HG03066 (cell line): ENCODE measurements at regions not wholly inside any gene's neighbourhood (a gene's known extent, or its start where the extent isn't known, plus 50 kb on each side); places are given as distances from the start of the nearest gene placed in this dataset.

Experiments
- ATAC-seq: cut with Tn5 transposase; IDR thresholded peaks from one replicate; pipeline ENCODE4 v1.9.1; 2021; ENCODE audit warnings: low read depth; ENCODE audit not compliant: unreplicated experiment

DNA sequence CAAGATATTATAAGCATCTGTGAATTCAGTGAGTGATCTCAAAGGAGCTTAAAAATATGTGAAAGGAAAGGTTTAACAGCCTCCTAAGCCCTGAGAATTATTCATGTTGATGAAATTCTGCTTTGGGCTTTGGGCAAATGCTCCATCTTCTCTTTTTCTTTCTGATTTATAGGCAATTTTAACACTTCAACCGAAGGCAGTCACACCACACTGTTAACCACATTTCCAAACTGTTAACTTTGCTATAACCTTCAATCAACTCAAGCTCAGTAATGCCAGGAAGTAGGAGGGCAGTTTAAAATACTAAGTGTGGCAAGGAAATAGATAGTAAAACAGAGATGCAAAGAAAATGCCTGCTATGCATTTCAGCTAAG, 54.4 kb upstream of the NEK7 start:
- ATAC-seq: no peak

DNA sequence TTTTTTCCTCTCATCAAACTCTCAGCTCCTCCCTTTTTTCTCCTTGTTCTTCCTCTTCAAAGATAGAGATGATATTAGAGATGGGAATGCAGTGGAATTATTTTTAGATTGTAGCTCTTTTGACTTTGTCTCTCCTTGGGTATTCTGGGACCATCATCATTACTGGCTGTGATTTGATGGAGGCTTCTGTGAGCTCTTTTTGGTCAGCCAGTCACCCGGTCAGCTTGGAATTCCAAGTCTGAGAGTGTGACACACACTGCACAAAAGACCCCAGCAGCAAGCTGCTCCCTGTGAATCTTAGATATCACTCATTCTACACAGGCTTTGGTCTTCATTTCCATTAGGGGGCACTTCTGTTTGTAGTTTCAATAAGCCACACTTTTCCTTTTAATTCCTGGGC, 51.6 kb upstream of the NEK7 start:
- ATAC-seq: no peak

GRCh38 chr1:198106011-198106410, 50.8 kb upstream of the NEK7 start:
- ATAC-seq: no peak
